ENCODE measurements at regions not wholly inside any gene's neighbourhood (a gene's known extent, or its start where the extent isn't known, plus 50 kb on each side); places are given as distances from the start of the nearest gene placed in this dataset.

GRCh38 chr5:142512043-142513042 lies 173.5 kb downstream of the FGF1 start:
- TF ChIP-seq CTCF (IDR thresholded peaks at IDR 0.05) (no peak), EZH2 (IDR thresholded peaks at IDR 0.05; ENCODE audit: borderline replicate concordance, insufficient read depth, low read depth, low read length, poor library complexity, severe bottlenecking) (no peak)
